ENCODE measurements at regions not wholly inside any gene's neighbourhood (a gene's known extent, or its start where the extent isn't known, plus 50 kb on each side); places are given as distances from the start of the nearest gene placed in this dataset. TPM values are rescaled to one million over a fixed set of nuclear protein-coding genes. Genes with fewer than 3 reads are reported as not detected.

- H3K36me3 Mint-ChIP-seq (ENCODE audit: low read depth): no peaks in the 10 kb centered on the region
- no peaks in the 10 kb centered on the region for H3K27me3 Mint-ChIP-seq (ENCODE audit: low read depth)
- no peak overlapping the region for H3K4me3 Mint-ChIP-seq (ENCODE audit: unreplicated experiment)
- no peaks in the 10 kb centered on the region for H3K9me3 Mint-ChIP-seq (ENCODE audit: low read depth)
- H3K27ac Mint-ChIP-seq (ENCODE audit: unreplicated experiment): no peak overlapping the region
- DNase-seq (ENCODE audit: low spot score): no peak
- TF ChIP-seq, protein P1, sequence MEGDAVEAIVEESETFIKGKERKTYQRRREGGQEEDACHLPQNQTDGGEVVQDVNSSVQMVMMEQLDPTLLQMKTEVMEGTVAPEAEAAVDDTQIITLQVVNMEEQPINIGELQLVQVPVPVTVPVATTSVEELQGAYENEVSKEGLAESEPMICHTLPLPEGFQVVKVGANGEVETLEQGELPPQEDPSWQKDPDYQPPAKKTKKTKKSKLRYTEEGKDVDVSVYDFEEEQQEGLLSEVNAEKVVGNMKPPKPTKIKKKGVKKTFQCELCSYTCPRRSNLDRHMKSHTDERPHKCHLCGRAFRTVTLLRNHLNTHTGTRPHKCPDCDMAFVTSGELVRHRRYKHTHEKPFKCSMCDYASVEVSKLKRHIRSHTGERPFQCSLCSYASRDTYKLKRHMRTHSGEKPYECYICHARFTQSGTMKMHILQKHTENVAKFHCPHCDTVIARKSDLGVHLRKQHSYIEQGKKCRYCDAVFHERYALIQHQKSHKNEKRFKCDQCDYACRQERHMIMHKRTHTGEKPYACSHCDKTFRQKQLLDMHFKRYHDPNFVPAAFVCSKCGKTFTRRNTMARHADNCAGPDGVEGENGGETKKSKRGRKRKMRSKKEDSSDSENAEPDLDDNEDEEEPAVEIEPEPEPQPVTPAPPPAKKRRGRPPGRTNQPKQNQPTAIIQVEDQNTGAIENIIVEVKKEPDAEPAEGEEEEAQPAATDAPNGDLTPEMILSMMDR (IDR thresholded peaks at IDR 0.05): no peak
- peaks cover 27% of the 10 kb centered on the region for H3K4me1 Mint-ChIP-seq (ENCODE audit: low read depth)
Measured at GRCh38 chr10:3835770-3836169, 50.8 kb upstream of the KLF6 start.

GRCh38 chr10:3834947-3835346, 49.9 kb upstream of the KLF6 start:
- DNase-seq (ENCODE audit: low spot score): no peak
- Mint-ChIP-seq H3K4me1 (ENCODE audit: low read depth) (peaks cover 31% of the 10 kb centered on the region), H3K36me3 (ENCODE audit: low read depth) (no peaks in the 10 kb centered on the region), H3K27me3 (ENCODE audit: low read depth) (no peaks in the 10 kb centered on the region), H3K4me3 (ENCODE audit: unreplicated experiment) (no peak overlapping the region), H3K9me3 (ENCODE audit: low read depth) (no peaks in the 10 kb centered on the region), H3K27ac (ENCODE audit: unreplicated experiment) (no peak overlapping the region)
- TF ChIP-seq, protein P1 (IDR thresholded peaks at IDR 0.05): no peak

Small RNA genes lying in the stretch of these regions (microRNA-seq; reads per million reads assigned to microRNA genes)
- not detected for gene MIR6078 (ENCODE audit: borderline number of aligned reads)

Data from chondrocyte (in vitro differentiated cells).